T-helper 17 cell (primary cell): ENCODE measurements at regions not wholly inside any gene's neighbourhood (a gene's known extent, or its start where the extent isn't known, plus 50 kb on each side); places are given as distances from the start of the nearest gene placed in this dataset.
"Not testable (repeated sequence)": the region's sequence is repeated elsewhere in the genome, so short reads cannot be mapped to it uniquely, and the experiment has no call there.

Source experiments
- ATAC-seq: fragments of 150-1000 bp; cut with Tn5 transposase; 2 replicates; pipeline ENCODE4 v1.10.0; 2021; ENCODE audit warnings: mild to moderate bottlenecking, moderate library complexity
- DNase-seq, 3 donors: peaks; one replicate each; pipeline versions ENCODE4 v3.0.0 to v3.0.0-alpha.2; 2020 to 2021
- H3K9me3 ChIP-seq: one replicate; pipeline ENCODE4 v1.7.0; 2013; ENCODE audit warnings: low read length, mild to moderate bottlenecking; ENCODE audit not compliant: control insufficient read depth, poor library complexity, severe bottlenecking
- H3K27ac Mint-ChIP-seq: one replicate; pipeline ENCODE4 v1.8.0; 2022; ENCODE audit warnings: mild to moderate bottlenecking, moderate library complexity, mixed read lengths
- H3K27me3 Mint-ChIP-seq: one replicate; pipeline ENCODE4 v1.8.0; 2022; ENCODE audit warnings: mixed read lengths
- H3K36me3 Mint-ChIP-seq: one replicate; pipeline ENCODE4 v1.8.0; 2022; ENCODE audit warnings: low read depth, mixed read lengths
- H3K4me1 Mint-ChIP-seq: one replicate; pipeline ENCODE4 v1.8.0; 2022; ENCODE audit warnings: mild to moderate bottlenecking, mixed read lengths
- H3K4me3 Mint-ChIP-seq: one replicate; pipeline ENCODE4 v1.8.0; 2022; ENCODE audit warnings: mild to moderate bottlenecking, moderate library complexity, mixed read lengths

- Mint-ChIP-seq H3K36me3 (no peaks in the 10 kb centered on the region), H3K27ac (no peak overlapping the region), H3K27me3 (no peaks in the 10 kb centered on the region), H3K4me3 (no peak overlapping the region), H3K4me1 (no peaks in the 10 kb centered on the region)
- no peaks in the 10 kb centered on the region for H3K9me3 ChIP-seq
- no peak for ATAC-seq
- no peak for DNase-seq
These were observed 131.1 kb upstream of the ZSWIM2 start for GRCh38 chr2:186980117-186980442.

GRCh38 chr2:186979439-186980116, 130.6 kb upstream of the ZSWIM2 start:
- H3K9me3 ChIP-seq, result no peaks in the 10 kb centered on the region
- Mint-ChIP-seq H3K27ac (no peak overlapping the region), H3K27me3 (no peaks in the 10 kb centered on the region), H3K4me3 (no peak overlapping the region), H3K4me1 (no peaks in the 10 kb centered on the region), H3K36me3 (no peaks in the 10 kb centered on the region)
- ATAC-seq, result no peak
- DNase-seq, result no peak

GRCh38 chr2:186977433-186978045, 128.6 kb upstream of the ZSWIM2 start:
- Mint-ChIP-seq H3K4me1 (no peaks in the 10 kb centered on the region), H3K36me3 (no peaks in the 10 kb centered on the region), H3K4me3 (no peak overlapping the region), H3K27me3 (no peaks in the 10 kb centered on the region), H3K27ac (no peak overlapping the region)
- no peaks in the 10 kb centered on the region for H3K9me3 ChIP-seq
- no peak for ATAC-seq
- DNase-seq, result no peak

GRCh38 chr2:186976329-186976728, 127.4 kb upstream of the ZSWIM2 start:
- no peaks in the 10 kb centered on the region for H3K27me3 Mint-ChIP-seq
- ATAC-seq, result no peak

GRCh38 chr2:186972281-186972970, 123.5 kb upstream of the ZSWIM2 start:
- no peak overlapping the region for H3K27ac Mint-ChIP-seq
- ATAC-seq (no peak), DNase-seq (no peak)
- no peak overlapping the region for H3K4me3 Mint-ChIP-seq
- no peaks in the 10 kb centered on the region for H3K27me3 Mint-ChIP-seq
- H3K36me3 Mint-ChIP-seq, result no peaks in the 10 kb centered on the region
- no peaks in the 10 kb centered on the region for H3K4me1 Mint-ChIP-seq
- H3K9me3 ChIP-seq, result no peaks in the 10 kb centered on the region

More at GRCh38 chr2:186976329-186976728, 127.4 kb upstream of the ZSWIM2 start:
- Mint-ChIP-seq H3K36me3 (no peaks in the 10 kb centered on the region), H3K4me1 (no peaks in the 10 kb centered on the region), H3K4me3 (no peak overlapping the region), H3K27ac (no peak overlapping the region)
- H3K9me3 ChIP-seq, result no peaks in the 10 kb centered on the region
- DNase-seq, result no peak

- Mint-ChIP-seq H3K4me3 (no peak overlapping the region), H3K36me3 (no peaks in the 10 kb centered on the region), H3K27me3 (no peaks in the 10 kb centered on the region), H3K27ac (no peak overlapping the region), H3K4me1 (no peaks in the 10 kb centered on the region)
- no peak for DNase-seq
- H3K9me3 ChIP-seq, result no peaks in the 10 kb centered on the region
- no peak for ATAC-seq
These were observed 119.3 kb upstream of the ZSWIM2 start for GRCh38 chr2:186968277-186968676.

- no peaks in the 10 kb centered on the region for H3K36me3 Mint-ChIP-seq
- H3K27me3 Mint-ChIP-seq, result no peaks in the 10 kb centered on the region
- H3K4me3 Mint-ChIP-seq, result no peak overlapping the region
- no peaks in the 10 kb centered on the region for H3K9me3 ChIP-seq
- no peaks in the 10 kb centered on the region for H3K4me1 Mint-ChIP-seq
- H3K27ac Mint-ChIP-seq, result no peak overlapping the region
- no peak for DNase-seq
- ATAC-seq, result no peak
These were observed 117.0 kb upstream of the ZSWIM2 start for GRCh38 chr2:186966015-186966414.

- no peak overlapping the region for H3K4me3 Mint-ChIP-seq
- H3K9me3 ChIP-seq, result no peaks in the 10 kb centered on the region
- DNase-seq (no peak), ATAC-seq (no peak)
- H3K36me3 Mint-ChIP-seq, result no peaks in the 10 kb centered on the region
- H3K27me3 Mint-ChIP-seq, result no peaks in the 10 kb centered on the region
- no peak overlapping the region for H3K27ac Mint-ChIP-seq
- H3K4me1 Mint-ChIP-seq, result no peaks in the 10 kb centered on the region
These were observed 113.2 kb upstream of the ZSWIM2 start for GRCh38 chr2:186962085-186962747.

GRCh38 chr2:186960241-186960640, 111.3 kb upstream of the ZSWIM2 start:
- H3K27me3 Mint-ChIP-seq, H3K4me1 Mint-ChIP-seq: not testable (repeated sequence)

GRCh38 chr2:186959486-186959885, 110.5 kb upstream of the ZSWIM2 start:
- no peak overlapping the region for H3K27ac Mint-ChIP-seq
- H3K27me3 Mint-ChIP-seq, result no peaks in the 10 kb centered on the region
- H3K4me3 Mint-ChIP-seq, result no peak overlapping the region
- no peak for ATAC-seq
- H3K4me1 Mint-ChIP-seq, result no peaks in the 10 kb centered on the region
- no peaks in the 10 kb centered on the region for H3K36me3 Mint-ChIP-seq
- no peak for DNase-seq
- no peaks in the 10 kb centered on the region for H3K9me3 ChIP-seq

More at GRCh38 chr2:186960241-186960640, 111.3 kb upstream of the ZSWIM2 start:
- not testable (repeated sequence) for H3K36me3 Mint-ChIP-seq, H3K27ac Mint-ChIP-seq, H3K4me3 Mint-ChIP-seq, DNase-seq, H3K9me3 ChIP-seq, ATAC-seq

GRCh38 chr2:186950694-186951093, 101.7 kb upstream of the ZSWIM2 start:
- no peaks in the 10 kb centered on the region for H3K36me3 Mint-ChIP-seq
- no peaks in the 10 kb centered on the region for H3K9me3 ChIP-seq
- peaks cover 8% of the 10 kb centered on the region for H3K4me1 Mint-ChIP-seq
- DNase-seq (no peak), ATAC-seq (no peak)
- no peak overlapping the region for H3K4me3 Mint-ChIP-seq
- no peaks in the 10 kb centered on the region for H3K27me3 Mint-ChIP-seq
- no peak overlapping the region for H3K27ac Mint-ChIP-seq

GRCh38 chr2:186949726-186950256, 100.8 kb upstream of the ZSWIM2 start:
- DNase-seq, result no peak
- H3K27ac Mint-ChIP-seq, result no peak overlapping the region
- no peak overlapping the region for H3K4me3 Mint-ChIP-seq
- no peaks in the 10 kb centered on the region for H3K36me3 Mint-ChIP-seq
- H3K27me3 Mint-ChIP-seq, result no peaks in the 10 kb centered on the region
- no peak for ATAC-seq
- H3K9me3 ChIP-seq, result no peaks in the 10 kb centered on the region
- peaks cover 8% of the 10 kb centered on the region for H3K4me1 Mint-ChIP-seq

GRCh38 chr2:186947516-186947915, 98.5 kb upstream of the ZSWIM2 start:
- Mint-ChIP-seq H3K4me3 (no peak overlapping the region), H3K27me3 (no peaks in the 10 kb centered on the region), H3K36me3 (no peaks in the 10 kb centered on the region), H3K4me1 (peaks cover 8% of the 10 kb centered on the region), H3K27ac (no peak overlapping the region)
- no peak for DNase-seq
- ATAC-seq, result no peak
- H3K9me3 ChIP-seq, result no peaks in the 10 kb centered on the region
